DND-41 (cell line): ENCODE measurements at regions not wholly inside any gene's neighbourhood (a gene's known extent, or its start where the extent isn't known, plus 50 kb on each side); places are given as distances from the start of the nearest gene placed in this dataset.

Experiments
- EZH2 ChIP-seq: IDR thresholded peaks from 3 replicates; pipeline ENCODE4 v1.6.1; 2012; ENCODE audit warnings: borderline replicate concordance, low read depth, mild to moderate bottlenecking, moderate library complexity, low read length, inconsistent platforms; ENCODE audit not compliant: severe bottlenecking
- TF ChIP-seq, protein P1 (sequence below): IDR thresholded peaks from 2 replicates; pipeline ENCODE4 v1.5.1; 2012; ENCODE audit warnings: borderline replicate concordance, low read length, moderate library complexity, mild to moderate bottlenecking; ENCODE audit not compliant: poor library complexity, severe bottlenecking; ENCODE audit errors: extremely low read depth

DNA sequence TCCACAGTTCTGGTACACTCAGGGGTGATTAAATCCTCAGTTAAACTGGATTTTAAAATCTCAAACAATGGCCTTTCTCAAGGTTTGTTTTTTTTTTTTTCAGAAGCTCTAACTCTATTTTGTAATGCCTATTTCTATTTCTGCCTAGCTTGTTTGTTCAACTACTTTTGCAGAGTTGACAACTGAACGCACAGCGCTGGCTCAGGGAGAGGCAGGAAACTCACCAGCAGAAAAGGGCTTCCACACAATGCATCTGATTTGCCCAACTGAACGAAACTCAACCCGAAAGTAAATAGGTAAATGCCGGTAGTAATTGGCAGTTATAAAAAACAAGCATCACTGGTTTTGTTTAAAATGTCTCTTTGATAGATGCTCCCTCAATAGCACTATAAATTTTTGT is 52.7 kb upstream of the CNEP1R1 start:
- TF ChIP-seq, protein P1, sequence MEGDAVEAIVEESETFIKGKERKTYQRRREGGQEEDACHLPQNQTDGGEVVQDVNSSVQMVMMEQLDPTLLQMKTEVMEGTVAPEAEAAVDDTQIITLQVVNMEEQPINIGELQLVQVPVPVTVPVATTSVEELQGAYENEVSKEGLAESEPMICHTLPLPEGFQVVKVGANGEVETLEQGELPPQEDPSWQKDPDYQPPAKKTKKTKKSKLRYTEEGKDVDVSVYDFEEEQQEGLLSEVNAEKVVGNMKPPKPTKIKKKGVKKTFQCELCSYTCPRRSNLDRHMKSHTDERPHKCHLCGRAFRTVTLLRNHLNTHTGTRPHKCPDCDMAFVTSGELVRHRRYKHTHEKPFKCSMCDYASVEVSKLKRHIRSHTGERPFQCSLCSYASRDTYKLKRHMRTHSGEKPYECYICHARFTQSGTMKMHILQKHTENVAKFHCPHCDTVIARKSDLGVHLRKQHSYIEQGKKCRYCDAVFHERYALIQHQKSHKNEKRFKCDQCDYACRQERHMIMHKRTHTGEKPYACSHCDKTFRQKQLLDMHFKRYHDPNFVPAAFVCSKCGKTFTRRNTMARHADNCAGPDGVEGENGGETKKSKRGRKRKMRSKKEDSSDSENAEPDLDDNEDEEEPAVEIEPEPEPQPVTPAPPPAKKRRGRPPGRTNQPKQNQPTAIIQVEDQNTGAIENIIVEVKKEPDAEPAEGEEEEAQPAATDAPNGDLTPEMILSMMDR, result no peak
- no peak for TF ChIP-seq EZH2
